ENCODE measurements at regions not wholly inside any gene's neighbourhood (a gene's known extent, or its start where the extent isn't known, plus 50 kb on each side); places are given as distances from the start of the nearest gene placed in this dataset.
"Not testable (repeated sequence)": the region's sequence is repeated elsewhere in the genome, so short reads cannot be mapped to it uniquely, and the experiment has no call there.

DNA sequence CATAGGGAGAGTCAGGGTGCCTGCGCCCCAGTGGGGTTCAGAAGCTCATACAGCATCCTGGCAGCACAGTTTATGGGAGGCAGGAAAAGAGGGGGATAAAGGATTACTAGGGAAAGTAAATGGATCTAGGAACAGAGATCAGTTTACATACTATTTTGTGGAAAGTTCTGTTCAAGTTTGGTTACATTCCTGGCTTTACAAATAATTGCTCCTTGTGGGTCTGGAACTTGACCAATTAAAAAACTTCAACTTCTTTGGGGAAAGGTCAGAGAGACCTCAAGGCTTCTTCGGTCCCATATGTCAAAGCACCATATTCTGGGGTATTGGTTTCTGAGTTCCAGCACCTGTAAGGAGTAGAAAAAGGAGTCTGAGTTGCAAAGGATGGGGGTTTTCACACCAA lies 64.1 kb downstream of the ZDHHC19 start:
- DNase-seq (ENCODE audit: missing footprints) = no peak
- intact Hi-C loops (cut with DNase I) = no loop called here
- no peak for ATAC-seq

DNA sequence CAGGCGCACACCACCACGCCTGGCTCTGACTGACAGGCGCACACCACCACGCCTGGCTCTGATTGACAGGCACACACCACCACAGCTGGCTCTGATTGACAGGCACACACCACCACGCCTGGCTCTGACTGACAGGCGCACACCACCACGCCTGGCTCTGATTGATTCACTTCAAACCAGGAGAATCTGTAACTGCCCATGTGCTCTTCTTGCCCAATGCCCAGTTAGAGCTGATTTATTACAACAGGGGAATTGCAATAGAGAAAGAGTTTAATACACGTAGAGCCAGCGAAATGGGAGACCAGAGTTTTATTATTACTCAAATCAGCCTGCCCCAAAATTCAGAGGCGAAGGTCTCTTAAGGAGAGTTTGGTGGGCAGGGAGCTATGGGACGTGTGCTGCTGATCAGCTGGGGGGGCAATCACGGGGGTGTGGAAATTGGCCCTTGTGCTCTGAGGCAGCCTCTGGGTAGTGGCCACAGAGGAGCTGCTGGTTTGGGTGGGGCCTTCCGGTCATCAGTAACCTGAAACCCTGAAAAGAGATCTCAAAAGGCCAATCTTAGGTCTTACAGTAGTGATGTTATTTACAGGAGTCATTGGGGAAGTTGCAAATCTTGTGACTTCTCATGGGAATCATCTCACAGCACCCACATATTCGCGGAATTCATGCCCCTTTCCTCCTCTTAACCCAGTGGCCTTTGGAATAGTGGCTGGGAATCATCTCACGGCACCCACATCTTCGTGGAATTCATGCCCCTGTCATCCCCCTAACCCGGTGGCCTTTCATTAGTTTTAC lies 63.8 kb upstream of the TFRC start:
- ATAC-seq (no peak), DNase-seq (ENCODE audit: missing footprints) (no peak)
- intact Hi-C loops (cut with DNase I) = no loop called here

DNA sequence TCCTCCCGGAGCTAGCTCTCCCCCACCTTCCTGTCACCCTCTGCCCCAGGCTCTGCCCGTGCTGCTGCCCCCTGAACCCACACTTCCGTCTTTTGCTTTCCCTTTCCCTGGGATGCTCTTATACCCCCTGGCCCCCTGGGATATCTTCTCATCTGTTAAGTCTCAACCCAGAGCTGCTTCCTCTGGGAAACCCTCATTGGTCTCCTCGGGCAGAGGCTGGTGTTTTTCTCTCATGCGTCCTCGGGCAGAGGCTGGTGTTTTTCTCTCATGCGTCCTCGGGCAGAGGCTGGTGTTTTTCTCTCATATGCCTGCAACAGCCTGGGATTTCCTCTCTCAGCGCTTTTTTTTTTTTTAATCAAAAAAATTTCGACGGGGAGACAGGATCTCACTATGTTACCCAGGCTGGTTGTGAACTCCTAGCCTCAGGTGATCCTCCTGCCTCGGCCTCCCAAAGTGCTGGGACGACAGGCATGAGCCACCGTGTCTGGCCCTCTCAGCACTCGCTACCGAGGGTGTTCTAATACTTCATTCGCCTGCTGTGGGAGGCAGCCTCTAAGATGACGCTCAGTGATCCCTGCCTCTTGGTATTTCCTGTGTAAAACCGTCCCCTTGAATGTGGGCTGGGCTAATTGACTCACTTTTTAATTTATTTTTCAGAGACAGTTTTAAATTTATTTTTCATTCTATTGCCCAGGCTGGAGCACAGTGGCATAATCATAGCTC lies 62.7 kb upstream of the TFRC start:
- DNase-seq (ENCODE audit: missing footprints) (no peak), ATAC-seq (no peak)
- intact Hi-C loops (cut with DNase I) = no loop called here

DNA sequence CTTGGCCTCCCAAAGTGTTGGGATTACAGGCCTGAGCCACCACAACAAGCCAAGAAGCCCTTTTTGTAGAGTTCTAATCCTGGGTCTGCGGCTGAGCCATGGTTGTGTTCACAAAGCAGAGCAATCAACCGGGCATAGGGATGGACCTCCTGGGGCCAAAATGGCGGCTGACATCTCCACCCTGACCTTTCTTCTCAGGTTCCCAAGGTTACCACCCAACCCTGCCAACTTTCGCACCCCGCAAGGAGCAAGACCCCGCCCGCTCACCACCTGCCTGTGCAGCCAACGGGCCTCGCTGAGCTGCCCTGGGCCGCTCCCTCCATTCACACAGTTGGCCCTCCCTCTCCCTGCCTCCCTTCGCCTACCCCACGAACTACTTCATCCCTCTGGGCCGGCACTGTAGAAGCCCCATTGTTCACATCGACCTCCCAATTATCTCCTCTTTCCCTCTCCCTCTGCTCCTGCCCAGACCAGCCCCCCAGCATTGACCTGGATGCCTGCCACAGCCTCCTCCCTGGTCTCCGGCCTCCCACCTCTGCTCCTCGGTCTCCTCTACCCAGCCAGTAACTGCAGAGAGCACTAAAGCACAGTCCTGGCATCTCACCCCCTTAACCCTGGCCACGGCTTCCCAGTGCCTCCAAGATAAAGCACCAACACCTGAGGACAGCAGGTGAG lies 62.0 kb upstream of the TFRC start:
- no peak for DNase-seq (ENCODE audit: missing footprints)
- intact Hi-C loops (cut with DNase I) = no loop called here

DNA sequence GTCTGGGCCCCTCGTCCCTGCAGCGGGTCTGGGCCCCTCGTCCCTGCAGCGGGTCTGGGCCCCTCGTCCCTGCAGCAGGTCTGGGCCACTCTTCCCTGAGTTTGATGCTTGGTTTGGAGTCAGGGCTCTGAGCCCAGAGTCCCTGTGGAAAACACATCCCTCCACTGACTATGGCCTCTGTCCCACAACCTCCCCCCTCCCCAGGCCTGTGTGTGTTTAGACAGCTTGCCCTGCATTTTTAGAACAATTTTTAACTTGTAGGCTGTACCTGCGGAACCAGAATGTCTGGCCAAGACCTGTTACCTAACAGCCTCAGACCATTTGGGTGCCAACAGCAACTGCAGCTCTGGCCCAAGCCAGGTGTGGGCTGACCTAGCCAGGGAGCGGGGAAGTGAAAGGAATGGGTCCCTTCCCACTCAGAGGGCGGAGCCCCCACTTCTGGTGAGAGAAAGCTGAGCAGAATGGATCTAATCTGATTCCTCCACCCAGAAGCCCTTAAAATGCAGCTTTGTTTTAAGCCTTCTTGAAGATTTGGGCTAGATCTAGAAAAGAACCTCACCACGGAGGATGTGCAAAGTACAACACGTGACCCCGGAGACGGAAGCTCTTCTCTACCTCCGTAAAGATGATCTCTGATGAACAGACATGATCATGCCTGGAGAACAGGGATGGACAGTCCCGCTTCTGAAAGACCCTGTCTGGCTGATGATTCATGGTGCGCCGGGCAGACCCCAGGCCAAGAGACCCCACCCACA lies 60.5 kb upstream of the TFRC start:
- DNase-seq (ENCODE audit: missing footprints) (no peak), ATAC-seq (no peak)
- intact Hi-C loops (cut with DNase I) = no loop called here

More for the DNA sequence above, 62.0 kb upstream of the TFRC start:
- ATAC-seq = no peak

DNA sequence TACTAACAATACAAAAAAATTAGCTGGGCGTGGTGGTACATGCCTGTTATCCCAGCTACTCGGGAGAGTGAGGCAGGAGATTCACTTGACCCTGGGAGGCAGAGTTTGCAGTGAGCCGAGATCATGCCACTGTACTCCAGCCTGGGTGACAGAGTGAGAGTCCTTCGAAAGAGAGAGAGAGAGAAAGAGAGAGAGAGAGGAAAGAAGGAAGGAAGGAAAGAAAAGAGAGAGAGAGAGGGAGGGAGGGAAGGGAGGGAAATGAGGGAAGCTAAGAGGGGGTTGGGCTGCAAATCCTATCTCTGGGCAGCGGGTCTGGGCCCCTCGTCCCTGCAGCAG lies 59.9 kb upstream of the TFRC start:
- intact Hi-C loops (cut with DNase I) = no loop called here
- DNase-seq (ENCODE audit: missing footprints) (no peak), ATAC-seq (no peak)

DNA sequence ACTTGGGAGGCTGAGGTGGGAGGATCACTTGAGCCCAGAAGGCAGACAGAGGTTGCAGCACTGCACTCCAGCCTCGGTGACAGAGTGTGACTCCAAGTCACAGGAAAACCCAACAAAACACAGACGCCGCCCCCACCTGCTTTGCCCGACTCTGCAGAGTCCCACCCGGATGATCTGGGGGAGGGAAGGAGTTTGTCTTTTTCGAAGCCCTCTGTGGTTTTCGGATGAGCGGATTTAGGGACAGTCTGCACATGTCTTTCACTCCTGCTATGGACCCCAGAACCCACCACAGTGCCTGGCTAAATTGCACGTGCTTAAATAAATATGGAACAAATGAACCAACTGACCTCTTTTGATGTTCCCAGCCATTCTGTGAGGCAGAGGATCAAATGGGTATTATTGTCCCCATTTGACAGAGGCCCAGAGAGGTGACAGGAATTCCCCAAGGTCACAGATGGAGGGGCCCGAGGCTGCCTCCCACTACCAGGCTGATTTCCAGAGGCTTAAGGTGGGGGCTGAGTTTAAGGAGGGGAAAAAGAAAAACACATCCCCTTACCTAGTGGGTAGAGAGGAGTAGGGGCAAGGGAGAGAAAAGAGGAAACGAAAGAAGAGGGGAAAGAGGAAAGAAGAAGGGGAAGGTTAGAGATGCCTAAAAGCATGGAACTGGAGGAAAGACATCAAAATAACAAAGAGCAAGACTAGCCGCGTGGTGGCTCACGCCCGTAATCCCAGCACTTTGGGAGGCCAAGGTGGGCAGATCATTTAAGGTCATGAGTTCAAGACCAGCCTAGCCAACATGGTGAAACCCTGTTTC lies 59.4 kb upstream of the TFRC start:
- ATAC-seq (no peak), DNase-seq (ENCODE audit: missing footprints) (no peak)
- intact Hi-C loops (cut with DNase I) = no loop called here

DNA sequence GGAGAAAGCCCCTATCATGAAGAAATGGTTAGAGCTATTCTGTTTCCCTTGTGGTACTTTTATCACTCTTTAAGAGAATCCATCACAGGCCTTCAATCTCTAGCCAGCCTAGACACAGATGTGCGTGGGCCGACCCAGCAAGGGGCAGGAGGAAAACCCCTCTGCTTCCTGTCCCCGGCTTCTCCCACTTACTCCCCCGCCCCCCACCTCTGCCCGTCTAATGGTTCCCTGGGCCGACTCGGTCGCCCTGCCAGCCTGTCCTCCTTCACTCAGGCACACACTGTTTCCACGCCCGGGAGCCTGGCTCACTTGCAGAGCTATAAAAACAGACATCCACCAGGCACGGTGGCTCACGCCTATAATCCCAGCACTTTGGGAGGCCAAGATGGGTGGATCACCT lies 58.3 kb upstream of the TFRC start:
- no peak for DNase-seq (ENCODE audit: missing footprints)
- intact Hi-C loops (cut with DNase I) = no loop called here
- no peak for ATAC-seq

DNA sequence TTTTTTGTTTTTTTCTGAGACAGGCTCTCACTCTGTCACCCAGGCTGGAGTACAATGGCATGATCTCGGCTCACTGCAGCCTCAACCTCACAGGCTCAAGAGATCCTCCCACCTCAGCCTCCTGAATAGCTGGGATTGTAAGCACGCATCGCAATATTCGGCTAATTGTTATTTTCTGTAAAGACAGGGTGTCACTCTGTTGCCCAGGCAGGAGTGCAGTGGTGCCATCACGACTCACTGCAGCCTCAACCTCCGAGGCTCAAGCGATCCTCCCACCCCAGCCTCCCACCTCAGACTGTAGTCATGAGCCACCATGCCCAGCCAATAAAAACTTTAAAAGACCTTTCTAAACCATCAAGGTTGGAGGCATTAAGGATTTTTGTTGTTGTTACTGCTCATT lies 57.4 kb upstream of the TFRC start:
- intact Hi-C loops (cut with DNase I) = no loop called here

DNA sequence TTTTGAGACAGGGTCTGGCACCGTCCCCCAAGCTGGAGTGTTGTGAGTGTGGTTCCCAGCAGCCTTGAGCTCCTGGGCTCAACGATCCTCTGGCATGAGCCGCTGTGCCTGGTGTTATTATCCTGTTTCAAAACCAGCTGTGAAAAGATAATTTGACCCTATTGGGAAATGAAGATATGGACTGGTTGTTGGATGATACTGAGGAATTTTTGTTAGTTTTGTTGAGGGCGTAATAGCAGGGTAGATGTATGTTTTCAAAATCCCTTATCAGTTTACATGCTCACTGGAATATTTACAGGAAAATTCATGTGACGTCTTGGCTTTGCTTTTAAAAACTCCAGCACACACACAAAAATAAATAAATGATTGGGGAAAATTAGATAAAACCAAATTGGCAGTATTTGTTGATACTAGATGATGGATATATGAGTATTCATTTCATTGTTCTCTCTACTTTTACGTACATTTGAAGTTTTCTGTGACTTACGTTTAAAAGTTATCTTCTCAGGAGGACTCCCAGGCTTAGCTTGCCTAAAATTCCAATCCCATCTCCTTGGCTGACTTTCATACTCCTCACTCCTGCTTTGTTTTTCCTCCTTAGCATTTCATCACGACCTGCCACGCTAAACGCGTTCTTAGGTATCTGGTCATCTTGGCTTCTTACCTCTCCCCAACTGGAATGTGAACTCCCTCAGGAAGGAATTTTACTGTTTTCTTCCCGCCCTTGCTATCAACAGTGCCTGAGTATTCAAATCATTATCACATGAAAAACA lies 56.8 kb upstream of the TFRC start:
- ATAC-seq (no peak), DNase-seq (ENCODE audit: missing footprints) (no peak)
- intact Hi-C loops (cut with DNase I) = no loop called here

More for the DNA sequence above, 57.4 kb upstream of the TFRC start:
- no peak for ATAC-seq
- no peak for DNase-seq (ENCODE audit: missing footprints)

DNA sequence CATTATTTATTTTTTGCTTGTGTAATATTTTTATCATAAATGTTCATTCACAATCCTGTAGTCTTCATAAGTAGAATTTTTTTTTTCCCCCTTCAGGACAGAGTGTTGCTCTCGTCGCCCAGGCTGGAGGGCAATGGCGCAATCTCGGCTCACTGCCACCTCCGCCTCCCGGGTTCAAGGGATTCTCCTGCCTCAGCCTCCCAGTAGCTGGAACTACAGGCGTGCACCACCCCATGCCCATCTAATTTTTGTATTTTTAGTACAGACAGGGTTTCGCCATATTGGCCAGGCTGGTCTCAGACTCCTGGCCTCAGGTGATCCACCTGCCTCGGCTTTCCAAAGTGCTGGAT lies 54.7 kb upstream of the TFRC start:
- intact Hi-C loops (cut with DNase I); ATAC-seq; DNase-seq (ENCODE audit: missing footprints): not testable (repeated sequence)

DNA sequence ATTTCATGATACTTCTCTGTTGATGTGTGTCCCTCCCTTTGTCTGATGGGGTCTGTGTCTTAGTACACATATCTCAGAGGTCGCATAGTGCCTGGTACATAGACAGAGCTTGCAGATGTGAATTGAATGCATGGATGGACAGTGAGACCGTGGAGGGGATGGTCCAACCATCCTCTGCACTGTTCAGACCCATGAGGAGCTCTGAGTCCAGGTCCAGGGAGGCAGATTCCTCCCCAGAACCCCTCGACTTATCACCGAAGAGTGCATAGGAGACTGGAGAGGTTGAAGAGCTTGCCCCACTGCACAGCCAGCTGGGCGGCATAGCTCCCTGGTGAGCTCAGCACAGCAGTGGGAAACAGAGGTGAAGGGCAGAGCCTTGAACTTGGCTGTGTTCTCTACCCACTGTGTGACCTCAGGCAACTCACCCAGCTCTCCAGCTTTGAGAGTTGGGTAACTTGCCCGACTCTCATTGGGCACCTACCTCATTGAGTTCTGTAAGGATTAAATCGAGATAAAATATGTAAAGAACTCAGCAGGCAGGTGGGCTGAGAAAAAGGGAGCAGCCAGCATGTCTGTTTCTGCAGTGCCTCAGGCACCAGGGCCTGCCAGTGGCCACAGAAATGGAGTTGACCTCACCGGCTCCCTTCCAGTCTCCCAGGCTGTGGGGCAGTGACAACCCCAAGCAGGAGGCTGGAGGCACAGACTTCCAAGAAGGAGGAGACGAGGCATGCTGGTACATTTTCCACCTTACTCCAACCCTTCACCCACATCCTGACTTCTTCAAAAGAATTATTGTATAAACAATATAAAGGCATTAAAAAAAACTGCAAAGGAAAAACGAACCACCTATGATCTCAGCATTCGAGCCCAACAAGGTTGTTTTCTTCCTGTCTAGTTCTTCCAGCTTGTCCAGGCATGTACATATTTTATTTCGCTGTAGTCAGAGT lies 54.1 kb upstream of the TFRC start:
- ATAC-seq = peak; percentile 65
- no peak for DNase-seq (ENCODE audit: missing footprints)
- intact Hi-C loops (cut with DNase I) = no loop called here

DNA sequence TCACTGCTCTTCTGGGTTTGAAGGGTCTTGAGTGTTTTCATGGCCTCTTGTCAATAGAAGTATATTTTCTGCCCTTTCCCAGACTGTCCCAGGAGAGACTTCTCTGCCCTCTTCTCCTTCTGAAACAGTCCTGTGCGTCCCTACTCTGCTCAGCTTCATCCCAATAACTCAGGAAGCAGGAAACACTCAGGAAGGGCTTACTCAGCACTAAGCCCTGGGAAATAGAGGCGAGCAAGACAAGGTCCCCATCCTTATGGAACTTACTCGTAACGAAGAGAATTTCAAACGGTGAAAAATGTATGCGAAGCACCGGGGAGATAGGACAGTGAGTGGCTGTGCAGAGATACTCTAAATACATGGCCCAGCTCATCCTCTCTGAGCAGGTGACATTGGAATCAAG lies 52.8 kb upstream of the TFRC start:
- DNase-seq (ENCODE audit: missing footprints) (no peak), ATAC-seq (no peak)
- intact Hi-C loops (cut with DNase I) = no loop called here

DNA sequence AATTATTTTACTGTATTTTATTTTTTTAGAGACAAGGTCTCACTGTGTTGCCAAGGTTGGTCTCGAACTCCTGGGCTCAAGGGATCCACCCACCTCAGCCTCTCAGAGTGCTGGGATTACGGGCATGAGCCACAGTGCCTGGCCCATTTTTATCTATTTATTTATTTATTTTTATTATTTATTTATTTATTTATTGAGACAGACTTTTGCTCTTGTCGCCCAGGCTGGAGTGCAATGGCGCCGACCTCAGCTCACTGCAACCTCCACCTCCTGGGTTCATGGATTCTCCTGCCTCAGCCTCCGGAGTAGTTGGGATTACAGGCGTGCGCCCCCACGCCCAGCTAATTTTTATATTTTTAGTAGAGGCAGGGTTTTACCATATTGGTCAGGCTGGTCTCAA lies 52.0 kb upstream of the TFRC start:
- ATAC-seq; DNase-seq (ENCODE audit: missing footprints); intact Hi-C loops (cut with DNase I): not testable (repeated sequence)

DNA sequence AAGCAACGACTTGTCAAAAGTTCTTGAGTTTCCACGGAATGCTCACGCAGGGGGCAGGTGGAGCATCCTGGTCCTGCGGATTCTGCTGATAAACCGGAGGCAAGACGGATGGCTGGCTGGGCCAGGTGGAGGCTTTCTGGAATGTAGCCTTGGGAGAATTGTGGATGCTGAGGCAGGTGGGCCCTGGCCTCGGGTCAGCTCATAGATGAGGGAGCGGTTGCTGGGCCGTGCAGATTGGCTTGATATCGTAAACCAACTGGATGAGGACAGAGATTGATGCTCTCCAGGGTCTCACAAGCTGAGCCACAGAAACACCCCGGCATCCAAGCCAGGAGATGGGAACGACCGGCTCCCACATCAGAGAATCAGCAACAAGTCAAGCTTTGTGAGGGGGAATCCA lies 50.0 kb upstream of the TFRC start:
- intact Hi-C loops (cut with DNase I) = no loop called here
- ATAC-seq = no peak
- DNase-seq (ENCODE audit: missing footprints) = no peak

Measured in Right ventricle myocardium inferior (tissue), 1 donor.